GM12878 (cell line): ENCODE measurements at regions not wholly inside any gene's neighbourhood (a gene's known extent, or its start where the extent isn't known, plus 50 kb on each side); places are given as distances from the start of the nearest gene placed in this dataset.

Experiments
- ATAC-seq: fragments of 200-7000 bp; cut with Tn5 transposase; 3 replicates; pipeline ENCODE4 v1.9.1; 2020; ENCODE audit warnings: mild to moderate bottlenecking, moderate library complexity
- BruUV-seq: library from RNA; stranded (reverse); fragments of 400-500 nt; replicated peaks from 2 replicates; lab custom pipeline; 2021; lab: Mats Ljungman, UMichigan
- CTCF ChIA-PET: fragments of 300-600 bp; sonication (Branson Sonifier 250); formaldehyde crosslinking; extraction: SDS; loops from one replicate; lab custom pipeline; 2021; ENCODE audit warnings: inconsistent platforms; lab: Yijun Ruan, JAX
- POLR2A ChIA-PET: fragments of 350-600 bp; formaldehyde crosslinking; extraction: SDS; loops from one replicate; lab custom pipeline; 2021; ENCODE audit warnings: inconsistent platforms; lab: Charles Lee
- RAD21 ChIA-PET: fragments of 300-600 bp; sonication (Branson Sonifier 250); formaldehyde crosslinking; loops from one replicate; lab custom pipeline; 2023; ENCODE audit warnings: antibody characterized with exemption; ENCODE audit not compliant: unreplicated experiment; lab: Charles Lee
- SMC1A ChIA-PET: fragments of 300-600 bp; sonication (Branson Sonifier 250); formaldehyde crosslinking; loops from one replicate; lab custom pipeline; 2023; ENCODE audit not compliant: unreplicated experiment, uncharacterized antibody; lab: Charles Lee
- DNase-seq: peaks from one replicate; pipeline ENCODE4 v3.0.0-alpha.2; 2011; ENCODE audit warnings: low read depth, low spot score
- FAIRE-seq: peaks from 3 replicates; lab custom pipeline; 2011; peaks lifted over from hg19 to GRCh38; lab: Jason Lieb, UNC
- H2AFZ ChIP-seq: 2 replicates; pipeline ENCODE4 v1.6.0; 2011; ENCODE audit warnings: low read depth, low read length, control low read depth; ENCODE audit not compliant: control insufficient read depth
- H3K27ac ChIP-seq: 2 replicates; pipeline ENCODE4 v1.5.1; 2011; ENCODE audit warnings: control low read depth; ENCODE audit not compliant: control insufficient read depth, insufficient read depth
- H3K27me3 ChIP-seq, 2 experiments: replicated peaks in 1 of 2; 2 replicates each; pipeline versions ENCODE4 v1.6.0 to v1.6.1; 2011; ENCODE audit warnings: low read length in 1 of 2; ENCODE audit not compliant: control insufficient read depth in 2 of 2, insufficient read depth in 2 of 2
- H3K36me3 ChIP-seq, 2 experiments: 2 replicates each; pipeline ENCODE4 v1.5.1; 2011; ENCODE audit warnings: low read length in 1 of 2; ENCODE audit not compliant: control insufficient read depth in 2 of 2, insufficient read depth in 2 of 2
- H3K4me1 ChIP-seq: 2 replicates; pipeline ENCODE4 v1.6.1; 2011; ENCODE audit warnings: mild to moderate bottlenecking, low read length, moderate library complexity, mixed read lengths; ENCODE audit not compliant: control insufficient read depth, insufficient read depth
- H3K4me2 ChIP-seq: 2 replicates; pipeline ENCODE4 v1.6.0; 2011; ENCODE audit warnings: control low read depth; ENCODE audit not compliant: control insufficient read depth, insufficient read depth
- H3K4me3 ChIP-seq: fragments of 200-600 bp; sonication (generic); 2 replicates; pipeline ENCODE4 v1.5.1; 2016
- H3K79me2 ChIP-seq: 2 replicates; pipeline ENCODE4 v1.6.0; 2011; ENCODE audit warnings: low read length; ENCODE audit not compliant: control insufficient read depth, insufficient read depth
- H3K9ac ChIP-seq: 2 replicates; pipeline ENCODE4 v1.8.0; 2011; ENCODE audit warnings: low read length, control low read depth, mixed read lengths; ENCODE audit not compliant: control insufficient read depth, insufficient read depth
- H3K9me3 ChIP-seq: replicated peaks from 3 replicates; pipeline ENCODE4 v1.5.1; 2011; ENCODE audit warnings: mild to moderate bottlenecking, low read length; ENCODE audit not compliant: control insufficient read depth, insufficient read depth
- H4K20me1 ChIP-seq: 2 replicates; pipeline ENCODE4 v1.6.0; 2011; ENCODE audit not compliant: control insufficient read depth, insufficient read depth
- CEBPB ChIP-seq, 2 experiments: fragments of 150-350 bp in 1 of 2; IDR thresholded peaks; 2 replicates each; pipeline ENCODE4 v1.6.1; 2012 to 2014; ENCODE audit warnings: low read depth in 2 of 2, low read length in 2 of 2, borderline replicate concordance in 1 of 2, inconsistent platforms in 1 of 2
- CUX1 ChIP-seq: IDR thresholded peaks from 2 replicates; pipeline ENCODE4 v1.6.1; 2012; ENCODE audit warnings: improper control_type of control experiment, low read depth, low read length; ENCODE audit not compliant: insufficient replicate concordance
- NFIC ChIP-seq: IDR thresholded peaks from 2 replicates; pipeline ENCODE4 v1.6.1; 2012; ENCODE audit warnings: low read depth, mild to moderate bottlenecking, inconsistent platforms, low read length, moderate library complexity
- NFXL1 ChIP-seq: fragments of 450-650 bp; IDR thresholded peaks from 2 replicates; pipeline ENCODE4 v1.6.1; 2017; ENCODE audit warnings: antibody characterized with exemption, mild to moderate bottlenecking, borderline replicate concordance
- NRF1 ChIP-seq: conservative IDR thresholded peaks from 2 replicates; pipeline ENCODE4 v1.6.1; 2011; ENCODE audit warnings: mild to moderate bottlenecking, low read depth, low read length, improper control_type of control experiment
- SKIL ChIP-seq: fragments of 450-650 bp; IDR thresholded peaks from 2 replicates; pipeline ENCODE4 v1.6.1; 2017; ENCODE audit warnings: mild to moderate bottlenecking, low read depth, inconsistent platforms; ENCODE audit not compliant: poor library complexity, severe bottlenecking
- SMC3 ChIP-seq: IDR thresholded peaks from 2 replicates; pipeline ENCODE4 v1.6.1; 2011; ENCODE audit warnings: low read length, improper control_type of control experiment, borderline replicate concordance
- WGBS: methylation state at CpG from one replicate; pipeline ENCODE4 v1.1.6; 2016; ENCODE audit warnings: low lambda C conversion rate; ENCODE audit not compliant: insufficient replicate concordance, insufficient coverage; ENCODE audit errors: missing lambda C conversion rate; 5-methylcytosine and 5-hydroxymethylcytosine counted together
- in situ Hi-C: fragments of 300-500 bp; cut with MboI; formaldehyde crosslinking; loops from 9 replicates; pipeline ENCODE4 v1.14.3; 2018; ENCODE audit warnings: mixed read lengths
- intact Hi-C: fragments of 100-400 bp; cut with micrococcal nuclease; formaldehyde crosslinking; loops from one replicate; pipeline ENCODE4 v1.14.2; 2022; ENCODE audit not compliant: unreplicated experiment

- H4K20me1 ChIP-seq = no peaks in the 10 kb centered on the region
- FAIRE-seq = no peak
- no TSS peak for BruUV-seq
- H3K4me1 ChIP-seq = no peaks in the 10 kb centered on the region
- H3K9ac ChIP-seq = no peak overlapping the region
- TF ChIP-seq SMC3 (no peak), NRF1 (no peak), NFIC (no peak), NFXL1 (no peak), SKIL (no peak), CUX1 (no peak), CEBPB (IDR thresholded peaks at IDR 0.05; ENCODE audit: borderline replicate concordance in 1 of 2, low read depth in 2 of 2, low read length in 2 of 2) (no peak)
- TF ChIP-seq, all 136 proteins: peak for 0
- ChIA-PET POLR2A (no interaction called here), CTCF (interaction anchor here (0.6 kb wide), 1 partner anchor 8 kb away, joined by 3 read pairs; no protein-coding TSS in a partner anchor), SMC1A (no interaction called here), RAD21 (no interaction called here)
- intact Hi-C loops = no loop called here
- WGBS = 35% methylated on average over 5 of the region's 5 CpGs
- H3K4me2 ChIP-seq = no peak overlapping the region
- no peak for ATAC-seq
- no peaks in the 10 kb centered on the region for H3K36me3 ChIP-seq
- in situ Hi-C loops = no loop called here
- H3K27ac ChIP-seq = no peak overlapping the region
- H3K27me3 ChIP-seq = no peaks in the 10 kb centered on the region
- no peak overlapping the region for H3K4me3 ChIP-seq
- no peak for DNase-seq
- H2AFZ ChIP-seq = no peak overlapping the region
- no peaks in the 10 kb centered on the region for H3K9me3 ChIP-seq
- no peaks in the 10 kb centered on the region for H3K79me2 ChIP-seq
These were observed 797.3 kb downstream of the SLC16A7 start for GRCh38 chr12:60393093-60393492.
